ENCODE measurements at regions not wholly inside any gene's neighbourhood (a gene's known extent, or its start where the extent isn't known, plus 50 kb on each side); places are given as distances from the start of the nearest gene placed in this dataset.

- DNase-seq (ENCODE audit: low spot score): no peak
Measured at GRCh38 chr10:108421266-108421665, 1256.8 kb upstream of the SORCS1 start.

GRCh38 chr10:108413954-108414353 lies 1249.4 kb upstream of the SORCS1 start:
- DNase-seq (ENCODE audit: low spot score): no peak

GRCh38 chr10:108412323-108412722 lies 1247.8 kb upstream of the SORCS1 start:
- DNase-seq (ENCODE audit: low spot score): no peak

- DNase-seq (ENCODE audit: low spot score): no peak
Measured at GRCh38 chr10:108411894-108412293, 1247.4 kb upstream of the SORCS1 start.

GRCh38 chr10:108411206-108411605 lies 1246.7 kb upstream of the SORCS1 start:
- no peak for DNase-seq (ENCODE audit: low spot score)

GRCh38 chr10:108410236-108410635 lies 1245.7 kb upstream of the SORCS1 start:
- DNase-seq (ENCODE audit: low spot score): no peak

- DNase-seq (ENCODE audit: low spot score): no peak
Measured at GRCh38 chr10:108409306-108409705, 1244.8 kb upstream of the SORCS1 start.

GRCh38 chr10:108404155-108404554 lies 1239.6 kb upstream of the SORCS1 start:
- DNase-seq (ENCODE audit: low spot score): no peak

- DNase-seq (ENCODE audit: low spot score): no peak
Measured at GRCh38 chr10:108399465-108399864, 1235.0 kb upstream of the SORCS1 start.

GRCh38 chr10:108393089-108393488 lies 1228.6 kb upstream of the SORCS1 start:
- no peak for DNase-seq (ENCODE audit: low spot score)

GRCh38 chr10:108392286-108392685 lies 1227.8 kb upstream of the SORCS1 start:
- DNase-seq (ENCODE audit: low spot score): no peak

- DNase-seq (ENCODE audit: low spot score): no peak
Measured at GRCh38 chr10:108388706-108389105, 1224.2 kb upstream of the SORCS1 start.

GRCh38 chr10:108385963-108386362 lies 1221.5 kb upstream of the SORCS1 start:
- DNase-seq (ENCODE audit: low spot score): no peak

- no peak for DNase-seq (ENCODE audit: low spot score)
Measured at GRCh38 chr10:108384378-108384777, 1219.9 kb upstream of the SORCS1 start.

- no peak for DNase-seq (ENCODE audit: low spot score)
Measured at GRCh38 chr10:108378779-108379178, 1214.3 kb upstream of the SORCS1 start.

- DNase-seq (ENCODE audit: low spot score): no peak
Measured at GRCh38 chr10:108375691-108376090, 1211.2 kb upstream of the SORCS1 start.

- DNase-seq (ENCODE audit: low spot score): no peak
Measured at GRCh38 chr10:108374991-108375390, 1210.5 kb upstream of the SORCS1 start.

GRCh38 chr10:108365541-108365940 lies 1201.0 kb upstream of the SORCS1 start:
- no peak for DNase-seq (ENCODE audit: low spot score)

GRCh38 chr10:108363576-108363975 lies 1199.1 kb upstream of the SORCS1 start:
- no peak for DNase-seq (ENCODE audit: low spot score)

- no peak for DNase-seq (ENCODE audit: low spot score)
Measured at GRCh38 chr10:108362961-108363360, 1198.5 kb upstream of the SORCS1 start.

- DNase-seq (ENCODE audit: low spot score): no peak
Measured at GRCh38 chr10:108362296-108362695, 1197.8 kb upstream of the SORCS1 start.

- DNase-seq (ENCODE audit: low spot score): no peak
Measured at GRCh38 chr10:108360187-108360586, 1195.7 kb upstream of the SORCS1 start.

GRCh38 chr10:108358912-108359311 lies 1194.4 kb upstream of the SORCS1 start:
- no peak for DNase-seq (ENCODE audit: low spot score)

- DNase-seq (ENCODE audit: low spot score): no peak
Measured at GRCh38 chr10:108352771-108353170, 1188.3 kb upstream of the SORCS1 start.

- DNase-seq (ENCODE audit: low spot score): no peak
Measured at GRCh38 chr10:108348215-108348614, 1183.7 kb upstream of the SORCS1 start.

Data from left forelimb (tissue), 1 donor.